ENCODE measurements at regions not wholly inside any gene's neighbourhood (a gene's known extent, or its start where the extent isn't known, plus 50 kb on each side); places are given as distances from the start of the nearest gene placed in this dataset.

GRCh38 chr14:61953602-61954001 is 191.4 kb downstream of the SNAPC1 start:
- DNase-seq = no peak

GRCh38 chr14:61954306-61954705 is 192.1 kb downstream of the SNAPC1 start:
- no peak for DNase-seq

- no peak for DNase-seq
Observed at GRCh38 chr14:61956517-61956916, 194.3 kb downstream of the SNAPC1 start.

GRCh38 chr14:61959348-61959747 is 197.1 kb downstream of the SNAPC1 start:
- DNase-seq = no peak

GRCh38 chr14:61961369-61961768 is 199.1 kb downstream of the SNAPC1 start:
- no peak for DNase-seq

- DNase-seq = no peak
Observed at GRCh38 chr14:61963926-61964325, 201.7 kb downstream of the SNAPC1 start.

- DNase-seq = no peak
Observed at GRCh38 chr14:61965030-61965745, 203.0 kb downstream of the SNAPC1 start.

- no peak for DNase-seq
Observed at GRCh38 chr14:61968207-61968606, 206.0 kb downstream of the SNAPC1 start.

- no peak for DNase-seq
Observed at GRCh38 chr14:61972711-61973110, 210.5 kb downstream of the SNAPC1 start.

- no peak for DNase-seq
Observed at GRCh38 chr14:61973981-61974380, 211.8 kb downstream of the SNAPC1 start.

GRCh38 chr14:61977217-61977616 is 215.0 kb downstream of the SNAPC1 start:
- no peak for DNase-seq

GRCh38 chr14:61988240-61988639 is 226.0 kb downstream of the SNAPC1 start:
- DNase-seq = no peak

- DNase-seq = no peak
Observed at GRCh38 chr14:61992139-61992538, 229.9 kb downstream of the SNAPC1 start.

GRCh38 chr14:61992926-61993325 is 230.7 kb downstream of the SNAPC1 start:
- no peak for DNase-seq

GRCh38 chr14:61994589-61994988 is 232.4 kb downstream of the SNAPC1 start:
- DNase-seq = no peak

GRCh38 chr14:61996753-61997152 is 234.5 kb downstream of the SNAPC1 start:
- no peak for DNase-seq

GRCh38 chr14:61997161-61997560 is 234.9 kb downstream of the SNAPC1 start:
- DNase-seq = no peak

GRCh38 chr14:62001963-62002362 is 239.7 kb downstream of the SNAPC1 start:
- DNase-seq = no peak

GRCh38 chr14:62002642-62003041 is 240.4 kb downstream of the SNAPC1 start:
- no peak for DNase-seq

- DNase-seq = no peak
Observed at GRCh38 chr14:62003701-62004100, 241.5 kb downstream of the SNAPC1 start.

- DNase-seq = no peak
Observed at GRCh38 chr14:62006116-62006731, 244.0 kb downstream of the SNAPC1 start.

GRCh38 chr14:62015243-62015642 is 253.0 kb downstream of the SNAPC1 start:
- no peak for DNase-seq

- no peak for DNase-seq
Observed at GRCh38 chr14:62015945-62016344, 253.7 kb downstream of the SNAPC1 start.

GRCh38 chr14:62017651-62018230 is 255.5 kb downstream of the SNAPC1 start:
- DNase-seq = no peak

Data from DMS153 (cell line).